H1 (cell line): ENCODE measurements at regions not wholly inside any gene's neighbourhood (a gene's known extent, or its start where the extent isn't known, plus 50 kb on each side); places are given as distances from the start of the nearest gene placed in this dataset.

Source experiments
- CBX8 ChIP-seq: fragments of 300-800, 300-1000 bp; sonication (generic); IDR thresholded peaks from 2 replicates; pipeline ENCODE4 v1.7.1; 2016; ENCODE audit warnings: low read depth, low read length, borderline replicate concordance
- EZH2 ChIP-seq: fragments of 200-600 bp; sonication (generic); IDR thresholded peaks from 2 replicates; pipeline ENCODE4 v1.7.1; 2012; ENCODE audit warnings: low read depth, mild to moderate bottlenecking, moderate library complexity, low read length, inconsistent platforms; ENCODE audit not compliant: severe bottlenecking
- JUN ChIP-seq: IDR thresholded peaks from 2 replicates; pipeline ENCODE4 v1.6.1; 2011; ENCODE audit warnings: low read depth, mild to moderate bottlenecking, improper control_type of control experiment, low read length
- POLR2A ChIP-seq, 2 experiments: IDR thresholded peaks; 1 replicate in 1 of 2; 2 replicates in 1 of 2; pipeline ENCODE4 v1.6.1; 2011; ENCODE audit warnings: low read depth in 2 of 2, low read length in 2 of 2, mild to moderate bottlenecking in 2 of 2; ENCODE audit errors: control extremely low read depth in 1 of 2
- POLR2AphosphoS5 ChIP-seq: IDR thresholded peaks from 2 replicates; pipeline ENCODE4 v1.6.1; 2011; ENCODE audit warnings: low read depth, low read length
- RAD21 ChIP-seq, 2 experiments: IDR thresholded peaks in 1 of 2; conservative IDR thresholded peaks in 1 of 2; 2 replicates each; pipeline ENCODE4 v1.6.1; 2011; ENCODE audit warnings: low read depth in 2 of 2, low read length in 2 of 2, improper control_type of control experiment in 1 of 2, inconsistent platforms in 1 of 2, mild to moderate bottlenecking in 1 of 2, moderate library complexity in 1 of 2
- RNF2 ChIP-seq: fragments of 200-900, 300-1000 bp; sonication (generic); IDR thresholded peaks from 2 replicates; pipeline ENCODE4 v1.7.1; 2016; ENCODE audit warnings: borderline replicate concordance, low read depth, mild to moderate bottlenecking, antibody characterized with exemption, low read length; ENCODE audit not compliant: poor library complexity, severe bottlenecking; ENCODE audit errors: missing control alignments
- TEAD4 ChIP-seq: IDR thresholded peaks from 2 replicates; pipeline ENCODE4 v1.6.1; 2012; ENCODE audit warnings: low read depth, low read length, inconsistent platforms, mixed read lengths
- TF ChIP-seq, protein P1 (sequence below), 3 experiments: IDR thresholded peaks; 1 replicate in 2 of 3; 2 replicates in 1 of 3; pipeline versions ENCODE4 v1.5.1 to v1.6.1; 2011; ENCODE audit warnings: low read length in 3 of 3, mild to moderate bottlenecking in 3 of 3, inconsistent platforms in 2 of 3, low read depth in 1 of 3, moderate library complexity in 1 of 3; ENCODE audit not compliant: insufficient read depth in 1 of 3; ENCODE audit errors: control extremely low read depth in 1 of 3
- TF ChIP-seq, protein P2 (sequence below): IDR thresholded peaks from 2 replicates; pipeline ENCODE4 v1.6.1; 2012; ENCODE audit warnings: low read length, inconsistent platforms
- TF ChIP-seq, protein P3 (sequence below): IDR thresholded peaks from 2 replicates; pipeline ENCODE4 v1.6.1; 2011; ENCODE audit warnings: low read length, improper control_type of control experiment
- TF ChIP-seq, protein P4 (sequence below): IDR thresholded peaks from 2 replicates; pipeline ENCODE4 v1.6.1; 2012; ENCODE audit warnings: inconsistent platforms

DNA sequence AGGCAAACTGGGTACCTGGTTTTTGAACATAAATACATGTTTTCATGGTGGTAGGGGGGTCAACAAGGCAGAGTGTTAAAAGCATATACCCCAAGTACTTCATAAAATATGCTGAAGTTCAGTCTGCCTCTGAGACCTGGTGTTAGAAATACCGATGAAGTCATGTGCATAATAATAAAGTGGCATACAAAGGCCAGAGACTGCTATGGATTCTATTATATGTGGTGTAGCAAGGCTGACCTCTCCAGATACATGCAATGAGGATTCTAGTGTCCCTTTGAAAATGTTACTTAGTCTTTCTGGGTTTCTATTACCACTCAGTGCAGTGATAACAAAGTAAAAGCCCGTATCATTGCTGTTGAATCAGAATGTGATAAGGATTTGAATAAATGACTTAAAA is 487.5 kb upstream of the ZNF608 start:
- TF ChIP-seq, protein P1, sequence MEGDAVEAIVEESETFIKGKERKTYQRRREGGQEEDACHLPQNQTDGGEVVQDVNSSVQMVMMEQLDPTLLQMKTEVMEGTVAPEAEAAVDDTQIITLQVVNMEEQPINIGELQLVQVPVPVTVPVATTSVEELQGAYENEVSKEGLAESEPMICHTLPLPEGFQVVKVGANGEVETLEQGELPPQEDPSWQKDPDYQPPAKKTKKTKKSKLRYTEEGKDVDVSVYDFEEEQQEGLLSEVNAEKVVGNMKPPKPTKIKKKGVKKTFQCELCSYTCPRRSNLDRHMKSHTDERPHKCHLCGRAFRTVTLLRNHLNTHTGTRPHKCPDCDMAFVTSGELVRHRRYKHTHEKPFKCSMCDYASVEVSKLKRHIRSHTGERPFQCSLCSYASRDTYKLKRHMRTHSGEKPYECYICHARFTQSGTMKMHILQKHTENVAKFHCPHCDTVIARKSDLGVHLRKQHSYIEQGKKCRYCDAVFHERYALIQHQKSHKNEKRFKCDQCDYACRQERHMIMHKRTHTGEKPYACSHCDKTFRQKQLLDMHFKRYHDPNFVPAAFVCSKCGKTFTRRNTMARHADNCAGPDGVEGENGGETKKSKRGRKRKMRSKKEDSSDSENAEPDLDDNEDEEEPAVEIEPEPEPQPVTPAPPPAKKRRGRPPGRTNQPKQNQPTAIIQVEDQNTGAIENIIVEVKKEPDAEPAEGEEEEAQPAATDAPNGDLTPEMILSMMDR (IDR thresholded peaks at IDR 0.05; ENCODE audit: control extremely low read depth in 1 of 3, insufficient read depth in 1 of 3, low read depth in 1 of 3, low read length in 3 of 3) = no peak
- TF ChIP-seq, protein P2, sequence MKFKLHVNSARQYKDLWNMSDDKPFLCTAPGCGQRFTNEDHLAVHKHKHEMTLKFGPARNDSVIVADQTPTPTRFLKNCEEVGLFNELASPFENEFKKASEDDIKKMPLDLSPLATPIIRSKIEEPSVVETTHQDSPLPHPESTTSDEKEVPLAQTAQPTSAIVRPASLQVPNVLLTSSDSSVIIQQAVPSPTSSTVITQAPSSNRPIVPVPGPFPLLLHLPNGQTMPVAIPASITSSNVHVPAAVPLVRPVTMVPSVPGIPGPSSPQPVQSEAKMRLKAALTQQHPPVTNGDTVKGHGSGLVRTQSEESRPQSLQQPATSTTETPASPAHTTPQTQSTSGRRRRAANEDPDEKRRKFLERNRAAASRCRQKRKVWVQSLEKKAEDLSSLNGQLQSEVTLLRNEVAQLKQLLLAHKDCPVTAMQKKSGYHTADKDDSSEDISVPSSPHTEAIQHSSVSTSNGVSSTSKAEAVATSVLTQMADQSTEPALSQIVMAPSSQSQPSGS = no peak
- no peak for TF ChIP-seq JUN
- TF ChIP-seq TEAD4 = no peak
- no peak for TF ChIP-seq RNF2
- no peak for TF ChIP-seq EZH2
- TF ChIP-seq POLR2A (IDR thresholded peaks at IDR 0.05; ENCODE audit: control extremely low read depth in 1 of 2, low read depth in 2 of 2, low read length in 2 of 2) = no peak
- TF ChIP-seq, protein P3, sequence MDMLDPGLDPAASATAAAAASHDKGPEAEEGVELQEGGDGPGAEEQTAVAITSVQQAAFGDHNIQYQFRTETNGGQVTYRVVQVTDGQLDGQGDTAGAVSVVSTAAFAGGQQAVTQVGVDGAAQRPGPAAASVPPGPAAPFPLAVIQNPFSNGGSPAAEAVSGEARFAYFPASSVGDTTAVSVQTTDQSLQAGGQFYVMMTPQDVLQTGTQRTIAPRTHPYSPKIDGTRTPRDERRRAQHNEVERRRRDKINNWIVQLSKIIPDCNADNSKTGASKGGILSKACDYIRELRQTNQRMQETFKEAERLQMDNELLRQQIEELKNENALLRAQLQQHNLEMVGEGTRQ = no peak
- no peak for TF ChIP-seq POLR2AphosphoS5
- TF ChIP-seq CBX8 = no peak
- TF ChIP-seq, protein P4, sequence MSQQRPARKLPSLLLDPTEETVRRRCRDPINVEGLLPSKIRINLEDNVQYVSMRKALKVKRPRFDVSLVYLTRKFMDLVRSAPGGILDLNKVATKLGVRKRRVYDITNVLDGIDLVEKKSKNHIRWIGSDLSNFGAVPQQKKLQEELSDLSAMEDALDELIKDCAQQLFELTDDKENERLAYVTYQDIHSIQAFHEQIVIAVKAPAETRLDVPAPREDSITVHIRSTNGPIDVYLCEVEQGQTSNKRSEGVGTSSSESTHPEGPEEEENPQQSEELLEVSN = no peak
- TF ChIP-seq RAD21 (IDR thresholded peaks at IDR 0.05 in 1 of 2, conservative IDR thresholded peaks at IDR 0.05 in 1 of 2; ENCODE audit: low read depth in 2 of 2, low read length in 2 of 2) = no peak
